Lower leg skin (tissue), 4 donors: ENCODE measurements at regions not wholly inside any gene's neighbourhood (a gene's known extent, or its start where the extent isn't known, plus 50 kb on each side); places are given as distances from the start of the nearest gene placed in this dataset.

Source experiments
- DNase-seq, 2 donors: peaks; one replicate each; pipeline ENCODE4 v3.0.0-alpha.2; 2019; ENCODE audit warnings: low spot score in 2 of 2
- H3K4me3 ChIP-seq: fragments of 200-600 bp; sonication (generic); 2 replicates; pipeline ENCODE4 v1.5.1; 2017; ENCODE audit warnings: mild to moderate bottlenecking, low read depth; ENCODE audit not compliant: poor library complexity, severe bottlenecking
- CTCF ChIP-seq, 3 donors: fragments of 450-650 bp; IDR thresholded peaks; one replicate each; pipeline ENCODE4 v1.5.1; 2016; ENCODE audit warnings: antibody characterized with exemption in 3 of 3, mild to moderate bottlenecking in 3 of 3, moderate library complexity in 2 of 3
- POLR2A ChIP-seq, 2 donors: fragments of 450-650 bp; IDR thresholded peaks; one replicate each; pipeline ENCODE4 v1.6.1; 2016 to 2017; ENCODE audit warnings: antibody characterized with exemption in 2 of 2, mild to moderate bottlenecking in 1 of 2, moderate library complexity in 1 of 2
- WGBS, 2 donors: methylation state at CpG; one replicate each; pipeline ENCODE4 v1.1.5; 2018; 5-methylcytosine and 5-hydroxymethylcytosine counted together
- intact Hi-C: fragments of 100-400 bp; cut with DNase I; formaldehyde crosslinking; loops from one replicate; pipeline ENCODE4 v1.15.0; 2023; ENCODE audit warnings: low total_unique reads

GRCh38 chr12:94769047-94769420 lies 118.7 kb upstream of the TMCC3 start:
- no peak for DNase-seq
- TF ChIP-seq CTCF (IDR thresholded peaks at IDR 0.05) = no peak
- TF ChIP-seq POLR2A (IDR thresholded peaks at IDR 0.05) = no peak
- intact Hi-C loops = no loop called here
- 45 to 59% methylated on average over 8 of the region's 8 CpGs for WGBS, 2 donors
- no peak overlapping the region for H3K4me3 ChIP-seq

DNA sequence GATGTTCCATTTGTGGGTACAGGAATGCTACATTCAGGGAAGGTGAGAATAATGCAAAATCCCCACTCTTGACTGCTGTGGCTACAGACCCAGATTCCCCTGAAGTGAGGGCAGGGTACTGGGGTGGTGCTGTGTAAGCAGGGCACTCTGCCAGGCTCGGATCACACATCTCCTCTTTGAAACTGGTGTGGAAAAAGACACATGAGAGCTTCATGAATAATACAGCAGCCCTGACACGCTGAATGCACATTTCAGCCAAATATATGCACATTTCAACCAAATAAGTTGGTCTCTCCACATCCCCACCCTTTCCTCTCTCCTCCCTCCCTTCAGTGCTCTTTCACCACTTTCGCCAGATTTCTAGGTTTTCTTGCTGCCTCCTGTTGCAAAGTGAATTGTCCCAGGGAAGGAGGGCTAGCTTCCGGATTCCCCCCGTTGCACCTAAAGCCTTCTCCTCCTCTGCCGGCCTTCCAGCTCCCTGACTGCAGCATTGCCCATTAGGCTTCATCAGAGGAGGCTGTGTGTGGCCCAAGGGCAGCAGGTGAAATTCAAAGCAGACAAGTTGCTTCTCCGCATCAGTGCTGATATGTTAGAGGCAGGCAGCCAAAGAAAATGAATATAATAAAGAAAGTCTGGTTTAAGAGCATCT lies 118.2 kb upstream of the TMCC3 start:
- WGBS, 2 donors = 21 to 28% methylated on average over 7 of the region's 7 CpGs
- no peak overlapping the region for H3K4me3 ChIP-seq
- intact Hi-C loops = no loop called here
- DNase-seq = no peak
- no peak for TF ChIP-seq CTCF (IDR thresholded peaks at IDR 0.05)
- TF ChIP-seq POLR2A (IDR thresholded peaks at IDR 0.05) = no peak

DNA sequence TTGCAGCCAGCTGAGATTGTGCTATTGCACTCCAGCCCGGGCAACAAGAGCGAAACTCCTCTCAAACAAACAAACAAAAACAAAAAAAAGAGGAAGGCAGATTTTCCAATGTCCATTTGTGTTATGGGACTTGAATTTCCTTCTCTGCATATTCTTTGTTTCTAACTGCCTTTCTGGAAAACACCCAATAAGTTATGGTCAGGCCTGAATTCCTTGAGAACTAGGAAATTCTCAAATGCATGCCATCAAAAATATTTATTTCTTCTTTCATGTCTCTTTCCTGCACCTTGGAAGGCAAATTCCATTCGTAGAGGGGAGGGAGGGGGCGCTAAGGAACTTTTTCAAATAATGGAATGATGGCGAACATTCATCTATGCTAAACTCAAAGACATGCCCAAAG lies 117.6 kb upstream of the TMCC3 start:
- intact Hi-C loops = no loop called here
- 71 to 77% methylated on average over 5 of the region's 5 CpGs for WGBS, 2 donors
- no peak for DNase-seq
- TF ChIP-seq CTCF (IDR thresholded peaks at IDR 0.05) = no peak
- no peak overlapping the region for H3K4me3 ChIP-seq

GRCh38 chr12:94766397-94766796 lies 116.0 kb upstream of the TMCC3 start:
- no peak overlapping the region for H3K4me3 ChIP-seq
- intact Hi-C loops = no loop called here
- 94 to 96% methylated on average over 1 of the region's 1 CpG for WGBS, 2 donors
- no peak for TF ChIP-seq POLR2A (IDR thresholded peaks at IDR 0.05)
- no peak for TF ChIP-seq CTCF (IDR thresholded peaks at IDR 0.05)
- DNase-seq = no peak

DNA sequence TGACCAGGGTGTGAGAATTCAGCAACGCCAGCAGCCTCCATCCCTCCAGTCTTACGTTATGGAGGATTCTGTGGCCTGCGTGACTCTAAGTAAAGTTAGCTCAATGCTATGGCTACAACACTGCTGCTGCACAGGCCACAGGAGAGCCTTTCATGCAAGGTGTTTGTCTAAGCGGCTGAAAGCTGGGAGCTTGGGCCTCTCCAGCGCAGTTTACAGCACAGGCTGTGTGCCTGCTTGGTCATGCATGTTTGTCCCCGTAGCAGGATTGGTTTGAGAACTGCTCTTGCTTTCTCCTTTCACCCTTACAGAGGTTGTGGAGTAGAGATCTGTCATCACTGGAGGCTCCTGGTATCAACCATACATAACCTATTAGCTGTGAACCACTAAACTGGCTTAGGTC lies 113.1 kb upstream of the TMCC3 start:
- no peak for TF ChIP-seq POLR2A (IDR thresholded peaks at IDR 0.05)
- TF ChIP-seq CTCF (IDR thresholded peaks at IDR 0.05) = no peak
- no peak for DNase-seq
- no peak overlapping the region for H3K4me3 ChIP-seq
- WGBS, 2 donors = 93 to 95% methylated on average over 6 of the region's 6 CpGs
- intact Hi-C loops = no loop called here

- TF ChIP-seq CTCF (IDR thresholded peaks at IDR 0.05) (no peak), POLR2A (IDR thresholded peaks at IDR 0.05) (no peak)
- H3K4me3 ChIP-seq = no peak overlapping the region
- 78 to 83% methylated on average over 3 of the region's 3 CpGs for WGBS, 2 donors
- intact Hi-C loops = no loop called here
- no peak for DNase-seq
These were observed 112.6 kb upstream of the TMCC3 start for GRCh38 chr12:94762943-94763342.
